ENCODE measurements at regions not wholly inside any gene's neighbourhood (a gene's known extent, or its start where the extent isn't known, plus 50 kb on each side); places are given as distances from the start of the nearest gene placed in this dataset.
"Not testable (repeated sequence)": the region's sequence is repeated elsewhere in the genome, so short reads cannot be mapped to it uniquely, and the experiment has no call there.

DNA sequence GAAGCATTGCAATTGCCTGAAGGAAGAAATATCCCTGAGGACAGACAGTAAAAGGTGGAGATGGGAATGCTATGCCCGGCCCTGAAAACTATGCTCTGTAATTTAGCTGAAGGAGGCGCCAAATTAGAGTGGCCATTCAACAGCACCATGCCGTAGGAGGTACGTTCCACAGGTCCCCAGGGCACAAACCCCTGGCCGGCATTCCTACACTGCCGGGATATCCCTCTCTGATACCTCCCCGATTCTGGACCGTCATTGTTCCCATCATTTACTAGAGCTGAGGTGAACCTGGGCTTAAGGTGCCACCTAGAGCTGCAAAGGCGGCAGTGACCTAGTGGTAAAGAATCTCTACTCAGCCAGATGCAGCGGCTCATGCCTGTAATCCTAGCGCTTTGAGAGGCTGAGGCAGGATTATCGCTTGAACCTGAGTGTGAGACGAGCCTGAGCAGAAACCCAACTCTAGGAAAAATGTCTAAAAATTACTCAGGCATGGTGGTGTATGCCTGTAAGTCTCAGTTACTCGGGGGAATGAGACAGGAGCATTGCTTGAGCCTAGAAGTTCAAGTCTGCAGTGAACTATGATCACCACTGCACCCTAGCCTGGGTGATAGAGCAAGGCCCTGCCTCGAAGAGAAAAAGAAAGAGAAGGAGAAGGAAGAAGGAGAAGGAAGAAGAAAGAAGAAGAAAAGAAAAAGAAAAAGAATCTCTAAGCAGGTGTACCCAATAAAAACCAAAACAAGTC is 53.0 kb upstream of the TNKS2 start:
- DNase-seq (ENCODE audit: low read depth, low spot score) = peak; percentile 89

DNA sequence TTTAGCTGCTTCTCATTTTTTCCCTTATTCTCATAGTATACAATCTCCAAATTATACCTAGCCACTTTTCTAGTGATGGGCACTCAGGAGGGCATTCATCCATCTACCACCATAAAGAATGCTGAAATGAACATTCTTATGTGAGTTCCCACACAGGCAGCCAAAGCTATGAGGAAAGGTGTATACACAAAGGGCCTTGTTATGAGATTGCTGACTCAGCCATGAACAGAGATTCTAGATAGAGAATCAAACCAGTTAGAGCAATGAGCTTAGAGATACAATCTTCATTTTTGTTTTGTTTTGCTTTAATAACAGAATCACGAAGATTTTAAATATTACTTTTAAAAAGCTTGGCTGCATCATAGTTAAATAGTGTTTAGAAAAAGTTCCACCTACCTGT is 54.8 kb upstream of the TNKS2 start:
- DNase-seq (ENCODE audit: low read depth, low spot score) = no peak

DNA sequence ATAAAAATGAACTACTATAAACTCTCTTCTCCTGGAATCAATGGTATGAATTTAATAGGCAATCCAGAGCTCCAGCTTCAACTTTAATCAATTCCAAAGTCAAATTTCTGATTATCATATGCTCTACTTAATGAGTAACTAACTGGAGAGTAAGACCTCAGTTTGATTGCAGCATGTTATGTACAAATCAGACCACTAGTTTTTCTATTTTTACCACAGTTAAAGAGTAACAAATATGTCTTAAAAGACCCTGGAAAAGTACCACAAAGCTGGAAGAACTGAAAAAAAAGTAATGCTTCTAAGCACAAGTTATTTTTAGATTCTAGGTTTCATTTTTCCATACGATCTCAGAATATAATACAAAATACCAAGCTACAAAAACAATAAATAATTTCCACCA is 56.0 kb upstream of the TNKS2 start:
- no peak for DNase-seq (ENCODE audit: low read depth, low spot score)

DNA sequence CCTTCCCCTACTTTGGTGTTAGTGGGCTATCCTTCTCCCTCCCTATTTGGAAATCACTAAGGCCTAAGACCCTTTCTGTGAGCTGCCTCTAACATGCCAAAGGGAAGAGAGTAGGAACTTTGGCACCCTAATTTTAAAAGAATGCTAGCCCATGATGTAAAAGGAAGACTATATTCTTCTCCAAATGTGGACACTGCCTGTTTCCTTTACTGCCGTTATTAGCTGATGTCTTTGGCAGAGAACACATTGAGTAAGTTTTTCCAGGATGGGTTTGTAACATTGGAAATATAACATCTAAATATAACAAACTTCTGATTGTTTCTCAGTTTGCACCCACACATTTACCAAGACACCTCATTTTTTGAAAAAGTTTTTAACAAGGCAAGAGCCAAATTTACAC is 56.9 kb upstream of the TNKS2 start:
- DNase-seq (ENCODE audit: low read depth, low spot score) = no peak

DNA sequence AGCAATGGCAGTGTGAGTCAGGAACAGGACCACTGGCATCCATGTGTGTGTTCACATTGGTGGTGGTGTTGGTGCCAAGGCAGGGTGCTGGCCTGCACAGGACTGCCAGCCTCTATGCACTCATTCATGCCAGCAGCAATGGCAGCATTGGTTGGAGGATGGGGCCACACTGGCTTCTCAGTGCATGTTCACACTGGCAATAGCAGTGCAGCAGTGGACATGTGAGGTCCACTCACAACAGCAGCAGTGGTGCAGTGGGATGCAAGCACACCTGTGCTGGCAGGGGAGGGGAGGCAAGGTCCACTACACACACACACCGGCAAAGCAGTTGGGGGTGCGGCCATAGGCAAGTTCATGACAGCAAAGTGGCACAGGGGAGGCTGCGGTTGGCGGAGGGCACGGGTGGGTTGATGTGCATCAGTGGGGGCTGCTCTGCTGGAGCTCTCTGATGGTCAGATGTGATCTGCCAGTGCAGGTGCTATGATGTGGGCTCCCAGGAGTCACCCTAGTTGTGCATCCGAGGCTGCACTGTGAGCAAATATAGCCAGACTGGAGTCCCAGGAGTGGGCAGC is 57.8 kb upstream of the TNKS2 start:
- DNase-seq (ENCODE audit: low read depth, low spot score) = no peak

DNA sequence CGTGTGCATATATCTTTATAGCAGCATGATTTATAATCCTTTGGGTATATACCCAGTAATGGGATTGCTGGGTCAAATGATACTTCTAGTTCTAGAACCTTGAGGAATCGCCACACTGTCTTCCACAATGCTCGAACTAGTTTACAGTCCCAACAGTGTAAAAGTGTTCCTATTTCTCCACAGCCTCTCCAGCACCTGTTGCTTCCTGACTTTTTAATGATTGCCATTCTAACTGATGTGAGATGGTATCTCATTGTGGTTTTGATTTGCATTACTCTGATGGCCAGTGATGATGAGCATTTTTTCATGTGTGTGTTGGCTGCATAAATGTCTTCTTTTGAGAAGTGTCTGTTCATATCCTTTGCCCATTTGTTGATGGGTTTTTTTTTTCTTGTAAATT is 66.0 kb upstream of the TNKS2 start:
- DNase-seq (ENCODE audit: low read depth, low spot score) = not testable (repeated sequence)

DNA sequence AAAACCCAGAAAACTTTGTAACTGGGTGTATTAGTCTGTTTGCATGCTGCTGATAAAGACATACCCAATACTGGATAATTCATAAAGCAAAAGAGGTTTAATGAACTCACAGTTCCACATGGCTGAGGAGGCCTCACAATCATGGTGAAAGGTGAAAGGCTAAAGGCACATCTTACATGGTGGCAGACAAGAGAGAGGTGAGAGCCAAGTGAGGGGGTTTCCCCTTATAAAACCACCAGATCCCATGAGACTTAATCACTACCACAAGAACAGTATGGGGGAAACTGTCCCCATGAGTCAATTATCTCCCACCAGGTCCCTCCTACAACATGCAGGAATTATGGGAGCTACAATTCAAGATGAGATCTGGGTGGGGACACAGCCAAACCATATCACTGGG is 68.9 kb upstream of the TNKS2 start:
- not testable (repeated sequence) for DNase-seq (ENCODE audit: low read depth, low spot score)

DNA sequence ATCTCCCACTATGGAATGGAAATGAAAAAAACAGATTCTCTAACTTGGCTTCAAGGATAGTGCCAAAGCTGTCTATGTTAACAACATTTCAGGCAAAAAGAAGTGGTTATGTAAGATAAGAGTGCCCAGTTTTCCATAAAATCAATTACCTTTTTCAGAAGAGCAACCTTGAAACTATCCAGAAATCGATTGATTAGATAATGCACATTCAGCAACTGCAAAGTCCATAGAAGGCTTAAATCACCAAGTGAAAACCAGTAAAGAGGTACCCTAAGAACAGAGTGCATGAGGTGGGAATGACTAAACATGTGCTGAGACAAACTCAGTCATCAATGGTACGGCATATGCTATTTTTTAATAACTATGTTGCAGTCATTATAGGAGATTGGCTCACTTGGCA is 71.9 kb upstream of the TNKS2 start:
- no peak for DNase-seq (ENCODE audit: low read depth, low spot score)

DNA sequence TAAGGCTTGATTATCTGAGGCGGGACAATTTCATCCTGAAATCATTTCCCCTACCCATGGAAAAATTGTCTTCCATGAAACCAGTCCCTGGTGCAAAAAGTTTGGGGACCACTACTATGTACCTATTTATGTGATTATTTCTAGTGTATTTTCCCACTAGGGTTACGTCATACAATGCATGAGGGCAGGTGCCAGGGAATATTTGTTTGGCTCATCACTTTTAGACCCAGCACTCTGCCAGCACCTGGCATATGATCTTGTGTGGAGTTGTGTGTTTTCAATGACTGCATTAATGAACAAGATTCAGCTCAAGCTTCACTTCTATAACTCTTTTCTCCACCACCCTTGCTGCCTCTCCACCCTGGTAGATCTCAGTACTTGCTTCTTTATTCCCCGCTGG is 73.3 kb upstream of the TNKS2 start:
- no peak for DNase-seq (ENCODE audit: low read depth, low spot score)

DNA sequence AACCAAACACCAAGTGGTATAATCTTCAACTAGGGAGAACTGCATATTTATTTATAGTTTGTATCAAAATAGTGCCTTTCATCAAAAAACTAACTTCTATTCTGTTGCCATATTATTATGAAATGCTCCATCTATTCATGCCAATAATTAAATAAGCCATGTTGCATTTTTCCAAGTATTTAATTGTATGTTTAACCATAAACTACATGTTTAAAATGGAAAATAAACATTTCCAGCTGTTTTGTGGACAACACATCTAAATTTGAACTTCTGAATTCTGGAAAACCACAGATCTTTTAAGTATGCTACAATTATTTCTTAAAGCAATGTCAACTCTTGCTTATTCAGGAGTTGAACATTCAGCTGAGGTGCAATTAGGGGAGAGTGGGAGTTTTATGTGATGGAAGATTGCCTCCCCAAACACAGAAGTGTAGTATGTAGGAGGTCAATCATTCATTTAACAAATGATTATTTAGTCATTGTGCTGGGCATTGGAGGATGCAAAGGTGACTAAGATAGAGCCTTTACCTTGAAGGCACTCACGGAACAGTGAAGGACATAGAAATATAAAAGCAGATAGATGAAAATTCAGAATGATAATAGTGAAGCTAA is 80.7 kb upstream of the PPP1R3C start:
- no peak for DNase-seq (ENCODE audit: low read depth, low spot score)

DNA sequence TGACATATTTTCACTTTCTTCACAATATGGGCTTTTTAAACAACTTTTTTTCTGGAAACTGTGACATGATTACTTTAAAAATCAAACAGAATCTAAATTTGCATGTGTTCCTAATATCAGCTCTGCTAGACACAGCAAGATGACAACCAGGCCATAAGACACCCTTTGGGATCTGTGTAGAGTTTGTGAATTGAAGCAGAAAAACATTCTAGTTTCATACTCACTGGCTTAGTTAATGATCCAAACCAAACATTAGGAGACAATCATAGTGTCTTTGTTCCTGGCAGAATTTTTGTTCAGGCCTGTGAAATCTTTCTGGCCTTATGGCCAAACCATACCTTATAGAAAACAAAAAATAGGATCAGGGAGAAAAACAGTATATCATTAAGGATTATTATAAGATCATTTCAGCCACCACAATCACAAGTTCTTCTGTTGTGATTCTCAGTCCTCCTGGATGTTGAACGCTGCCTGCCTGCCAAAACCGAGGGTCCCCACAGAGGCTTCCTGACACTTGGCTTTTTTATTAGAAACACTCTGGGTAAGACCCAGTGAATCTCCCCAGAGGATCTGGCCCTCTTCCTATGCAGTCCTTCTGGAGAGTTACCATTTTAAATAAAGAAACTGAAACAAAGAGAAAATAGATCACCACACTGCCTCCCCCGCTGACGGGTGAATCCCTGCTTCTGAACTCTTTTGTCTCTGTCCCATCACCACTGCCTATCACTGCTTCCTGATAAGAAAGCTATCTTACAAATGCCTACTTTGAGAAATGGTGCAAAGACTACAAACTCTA is 79.2 kb upstream of the PPP1R3C start:
- no peak for DNase-seq (ENCODE audit: low read depth, low spot score)

DNA sequence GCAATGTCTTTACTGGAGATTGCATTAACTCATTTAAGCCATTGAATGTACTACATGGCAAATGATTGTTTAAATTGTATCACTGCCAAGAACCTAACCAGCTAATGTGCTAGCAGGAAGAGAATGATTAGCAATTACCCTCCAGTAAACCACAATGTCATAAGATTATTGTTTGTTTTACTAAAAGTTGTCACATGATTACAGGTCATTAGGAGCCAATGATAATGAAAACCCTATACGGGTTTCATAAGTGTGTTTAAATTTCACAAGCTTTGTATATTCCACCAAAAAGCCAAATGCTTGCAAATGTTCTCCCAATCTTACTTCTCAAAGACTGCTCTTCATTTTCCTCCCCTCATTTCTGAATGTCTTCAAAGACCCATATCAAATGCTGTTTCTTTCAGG is 76.5 kb upstream of the PPP1R3C start:
- no peak for DNase-seq (ENCODE audit: low read depth, low spot score)

DNA sequence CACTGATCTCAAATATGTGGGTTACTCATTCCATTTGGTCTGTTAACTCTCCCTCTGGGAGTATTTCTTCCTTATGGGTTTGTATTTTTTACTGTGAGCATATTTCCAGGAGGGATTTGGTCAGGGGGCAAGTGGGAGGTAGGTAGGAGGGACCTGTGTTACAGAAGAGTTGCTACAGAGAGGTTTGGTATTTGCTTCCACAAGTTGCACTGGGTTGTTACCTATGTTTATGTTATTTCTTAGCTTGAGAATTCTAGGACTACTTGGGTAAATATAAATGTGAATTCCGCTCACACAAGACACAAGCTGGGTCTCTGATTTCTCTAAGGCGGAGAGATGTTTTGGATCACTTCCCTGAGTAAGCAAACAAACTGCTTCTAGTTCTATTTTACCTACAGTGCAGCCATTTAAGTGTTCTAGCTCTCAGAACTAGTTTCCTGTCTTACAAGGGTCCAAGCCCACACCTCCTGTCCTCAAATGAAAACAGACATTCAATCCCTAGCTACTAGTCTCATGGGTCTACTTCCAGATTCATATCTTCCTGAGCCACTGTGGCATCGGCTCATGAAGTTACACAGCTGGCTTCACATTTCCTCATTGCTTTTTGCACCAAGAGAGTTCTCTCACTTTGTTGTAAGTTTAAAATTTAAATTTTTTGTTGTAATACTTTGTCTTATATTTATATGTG is 75.4 kb upstream of the PPP1R3C start:
- DNase-seq (ENCODE audit: low read depth, low spot score) = no peak

DNA sequence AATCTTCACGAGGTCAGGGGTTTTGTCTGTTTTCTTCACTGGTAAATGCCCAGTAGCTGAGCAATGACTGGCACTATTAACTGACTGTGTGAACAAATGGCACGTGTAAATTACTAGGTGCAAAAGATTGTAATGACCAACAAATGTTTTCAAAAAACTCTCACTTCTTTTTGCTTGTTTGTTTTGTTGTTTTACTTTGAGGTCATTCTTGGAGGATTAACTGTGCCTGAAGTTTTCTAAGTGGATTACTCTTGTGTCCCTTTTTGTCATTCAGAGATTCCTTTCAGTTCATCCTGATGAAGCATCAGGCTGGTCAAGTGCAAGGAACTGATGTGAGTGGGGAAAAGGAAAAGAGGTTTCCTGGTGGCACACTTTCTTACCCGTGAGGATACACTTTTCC is 74.4 kb upstream of the PPP1R3C start:
- no peak for DNase-seq (ENCODE audit: low read depth, low spot score)

DNA sequence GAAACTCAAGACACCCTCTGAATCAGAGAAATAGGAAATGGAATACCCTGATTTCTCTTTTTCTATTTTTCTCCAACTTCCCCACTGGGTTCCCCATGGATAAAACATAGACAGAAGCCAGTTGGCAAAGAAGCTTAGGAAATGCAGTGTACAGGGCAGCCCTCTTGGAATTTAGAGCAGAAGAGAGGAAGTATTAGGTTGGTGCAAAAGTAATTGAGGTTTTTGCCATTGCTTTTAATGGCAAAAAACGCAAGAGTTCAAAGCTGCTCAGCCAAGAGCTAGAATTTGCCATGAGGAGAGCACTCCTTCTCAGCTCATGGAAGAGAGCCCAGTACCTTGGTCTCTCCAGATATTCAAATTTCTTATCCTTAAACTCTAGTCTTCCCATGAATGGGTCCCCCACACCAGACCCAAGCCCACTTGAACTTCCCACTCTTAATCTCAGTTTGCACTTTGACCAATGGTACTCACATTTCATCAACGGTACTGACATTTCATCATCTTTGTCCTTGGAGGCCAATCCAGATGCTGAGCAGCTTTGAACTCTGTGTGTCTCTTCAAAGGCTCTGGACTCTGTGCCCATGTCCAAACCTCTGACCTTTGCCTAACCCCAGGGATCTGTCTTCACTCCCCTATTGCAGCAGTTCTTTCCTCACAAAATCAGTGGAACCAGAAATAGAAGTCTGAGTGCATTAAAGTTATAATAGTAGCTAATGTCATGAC is 73.2 kb upstream of the PPP1R3C start:
- DNase-seq (ENCODE audit: low read depth, low spot score) = no peak

DNA sequence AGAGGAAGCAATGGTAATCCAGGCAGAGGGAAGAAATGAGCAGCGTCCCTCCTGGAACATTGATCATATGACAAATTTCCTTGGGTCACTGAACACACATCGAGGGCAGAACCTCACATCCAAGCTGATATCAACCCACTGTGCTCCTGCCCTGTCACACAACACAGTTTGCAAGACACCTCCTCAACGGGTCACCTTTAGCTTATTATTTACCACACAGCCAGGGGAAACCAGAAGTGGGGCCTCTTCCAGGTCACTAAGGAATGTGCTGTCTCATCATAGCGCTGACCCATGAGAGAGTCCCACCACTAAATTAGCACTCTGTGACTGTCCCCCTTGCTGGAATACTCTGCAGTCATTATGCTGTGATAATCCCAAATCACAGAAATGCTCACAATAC is 69.7 kb upstream of the PPP1R3C start:
- no peak for DNase-seq (ENCODE audit: low read depth, low spot score)

DNA sequence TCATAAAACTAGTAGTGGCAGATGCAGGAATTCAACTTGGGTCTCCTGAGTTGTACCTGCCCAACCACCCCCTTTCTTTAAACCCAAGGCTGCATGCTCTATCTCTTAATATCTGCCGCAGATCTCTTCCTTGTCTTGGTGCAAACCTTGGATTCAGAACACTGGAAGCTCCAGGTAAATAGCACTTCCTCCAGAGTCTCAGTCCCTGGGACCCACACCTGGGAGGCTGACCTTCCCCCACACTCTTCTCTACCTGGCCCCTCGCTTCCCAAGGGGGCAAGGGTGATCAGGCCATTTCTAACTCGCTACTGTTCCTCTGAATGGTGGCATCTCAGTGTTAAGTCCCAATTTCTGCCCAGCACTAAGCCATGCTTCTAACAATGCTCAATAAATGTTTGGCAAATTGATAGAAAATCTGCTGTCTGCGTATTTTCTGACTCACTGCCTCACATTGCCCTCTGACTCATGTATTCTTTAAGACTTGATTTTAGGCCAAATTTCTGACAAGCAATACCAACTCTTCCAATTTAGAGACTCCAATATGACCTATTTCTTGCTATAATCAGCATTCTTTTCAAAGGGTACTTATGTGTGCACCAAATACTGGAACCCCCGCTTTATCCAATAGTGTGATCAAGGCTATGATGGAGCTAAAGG is 68.0 kb upstream of the PPP1R3C start:
- no peak for DNase-seq (ENCODE audit: low read depth, low spot score)

DNA sequence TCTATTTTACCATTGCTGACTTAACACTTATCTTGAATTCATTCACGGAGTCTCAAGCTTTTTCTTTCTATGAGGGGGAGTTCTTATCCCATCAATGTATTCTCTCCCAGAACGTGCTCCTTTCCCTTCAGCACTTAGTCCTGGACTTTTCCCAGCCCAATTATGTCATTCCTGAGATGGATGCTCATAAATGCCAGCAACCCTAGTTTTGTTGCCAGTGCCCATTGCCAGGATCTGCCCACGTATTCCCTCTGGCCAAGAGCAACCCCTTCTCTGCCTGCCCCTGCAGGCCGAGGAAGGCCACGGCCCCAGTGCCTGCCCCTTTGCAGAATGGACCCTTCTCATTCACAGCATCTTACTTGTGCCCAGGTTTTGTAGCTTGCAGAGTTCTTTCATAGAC is 67.4 kb upstream of the PPP1R3C start:
- DNase-seq (ENCODE audit: low read depth, low spot score) = no peak

DNA sequence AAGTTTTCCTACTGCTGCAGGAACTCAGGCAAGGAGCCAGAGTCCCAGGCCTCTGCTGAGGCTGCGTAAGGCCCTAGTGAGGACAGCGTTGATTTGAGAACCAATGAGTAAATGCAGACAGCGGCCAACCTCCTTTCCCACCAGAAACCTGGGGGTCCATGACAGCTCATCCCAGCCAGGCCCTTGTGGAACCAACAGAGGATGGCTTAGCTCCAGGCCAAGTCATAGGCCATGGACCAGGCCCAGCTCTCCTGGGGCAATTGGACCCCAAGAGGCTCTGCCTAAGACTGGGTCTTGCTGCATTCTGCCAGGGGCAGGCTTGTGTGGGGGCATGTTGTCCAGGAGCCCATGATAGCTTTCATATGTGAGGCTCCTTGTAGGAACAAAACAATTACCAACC is 65.4 kb upstream of the PPP1R3C start:
- no peak for DNase-seq (ENCODE audit: low read depth, low spot score)

DNA sequence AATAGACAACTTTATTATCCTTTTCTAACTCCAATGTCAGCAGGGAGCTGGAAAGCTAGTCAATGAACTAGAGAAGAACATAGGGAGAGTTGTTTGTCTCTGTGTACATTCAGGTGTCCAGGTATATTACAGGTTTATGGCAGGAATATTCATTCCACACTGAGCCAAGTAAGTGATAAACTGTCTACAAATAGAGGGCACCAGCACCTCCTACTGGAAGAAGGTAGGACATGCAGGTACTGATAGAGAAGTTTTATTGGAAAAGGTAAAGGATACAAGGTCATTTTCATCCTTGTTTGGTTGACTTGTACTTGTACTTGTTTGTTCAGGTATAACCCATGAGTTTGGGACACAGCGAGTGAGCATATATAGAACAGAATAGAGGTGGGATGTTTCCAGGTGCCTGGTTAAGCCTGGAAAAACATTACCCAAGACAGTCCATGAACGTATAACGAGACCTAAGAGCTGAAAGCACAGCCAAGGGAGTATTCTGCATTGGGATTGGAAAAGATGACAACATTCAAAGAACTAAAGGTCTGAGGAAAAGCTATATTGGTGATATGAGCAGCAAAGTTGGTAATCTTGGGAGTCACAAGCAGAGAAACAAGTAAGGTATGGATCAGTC is 61.4 kb upstream of the PPP1R3C start:
- DNase-seq (ENCODE audit: low read depth, low spot score) = no peak

All from ELF-1 (cell line).